SU-DHL-6 (cell line): ENCODE measurements at regions not wholly inside any gene's neighbourhood (a gene's known extent, or its start where the extent isn't known, plus 50 kb on each side); places are given as distances from the start of the nearest gene placed in this dataset.

Experiments used
- CTCF ChIP-seq: fragments of 200-600 bp; sonication (generic); IDR thresholded peaks from one replicate; pipeline ENCODE4 v1.5.1; 2017; ENCODE audit warnings: antibody characterized with exemption, mild to moderate bottlenecking, low read length, moderate library complexity; ENCODE audit not compliant: insufficient read depth, poor library complexity, severe bottlenecking
- EZH2phosphoT487 ChIP-seq: fragments of 200-600 bp; sonication (generic), shearing (Covaris generic); conservative IDR thresholded peaks from 2 replicates; pipeline ENCODE4 v1.6.1; 2018; ENCODE audit warnings: mild to moderate bottlenecking, antibody characterized with exemption, low read length, moderate library complexity, mixed read lengths

- TF ChIP-seq CTCF, result no peak
- TF ChIP-seq EZH2phosphoT487, result no peak
Measured at GRCh38 chr22:27525711-27526110, 275.8 kb downstream of the MN1 start.
